Esophagus squamous epithelium (tissue), 5 donors: ENCODE measurements at regions not wholly inside any gene's neighbourhood (a gene's known extent, or its start where the extent isn't known, plus 50 kb on each side); places are given as distances from the start of the nearest gene placed in this dataset.

Source experiments
- DNase-seq: peaks from one replicate; lab custom pipeline; 2025; lab: John Stamatoyannopoulos, UW
- H3K27ac ChIP-seq, 4 donors: fragments of 200-600 bp; sonication (generic); one replicate each; pipeline ENCODE4 v1.5.1; 2016 to 2019; ENCODE audit warnings: mild to moderate bottlenecking in 1 of 4
- H3K27me3 ChIP-seq, 4 donors: fragments of 200-600 bp; sonication (generic); 1 replicate in 3 of 4; 2 replicates in 1 of 4; pipeline versions ENCODE4 v1.5.1 to v1.6.0; 2017 to 2021; ENCODE audit warnings: antibody characterized with exemption in 1 of 4
- H3K36me3 ChIP-seq, 3 donors: fragments of 200-600 bp; sonication (generic); one replicate each; pipeline ENCODE4 v1.5.1; 2016 to 2019
- H3K4me1 ChIP-seq, 3 donors: fragments of 200-600 bp; sonication (generic); one replicate each; pipeline ENCODE4 v1.5.1; 2017 to 2019
- H3K4me3 ChIP-seq, 4 donors: fragments of 200-600 bp; sonication (generic); 1 replicate in 3 of 4; 2 replicates in 1 of 4; pipeline ENCODE4 v1.5.1; 2016 to 2019; ENCODE audit warnings: mild to moderate bottlenecking in 2 of 4, moderate library complexity in 1 of 4
- H3K9me3 ChIP-seq, 3 donors: fragments of 200-600 bp; sonication (generic); one replicate each; pipeline ENCODE4 v1.5.1; 2016 to 2019
- POLR2A ChIP-seq, 4 donors: fragments of 450-650 bp; IDR thresholded peaks; one replicate each; pipeline ENCODE4 v1.6.1; 2017; ENCODE audit warnings: antibody characterized with exemption in 4 of 4, mild to moderate bottlenecking in 4 of 4, moderate library complexity in 3 of 4
- WGBS, 2 donors: methylation state at CpG; one replicate each; pipeline ENCODE4 v1.1.5; 2018; 5-methylcytosine and 5-hydroxymethylcytosine counted together
- intact Hi-C: fragments of 100-400 bp; cut with DNase I; formaldehyde crosslinking; loops from one replicate; pipeline ENCODE4 v1.15.0; 2022
- TF ChIP-seq, protein P1 (sequence below), 6 experiments: fragments of 450-650 bp in 4 of 6; fragments of 200-600 bp in 2 of 6; sonication (generic) in 2 of 6; IDR thresholded peaks; one replicate each; pipeline ENCODE4 v1.5.1; 2016 to 2019; ENCODE audit warnings: antibody characterized with exemption in 6 of 6, mild to moderate bottlenecking in 4 of 6, moderate library complexity in 4 of 6
- donor health status: DM: yes; HTN: yes; CAD: no.

DNA sequence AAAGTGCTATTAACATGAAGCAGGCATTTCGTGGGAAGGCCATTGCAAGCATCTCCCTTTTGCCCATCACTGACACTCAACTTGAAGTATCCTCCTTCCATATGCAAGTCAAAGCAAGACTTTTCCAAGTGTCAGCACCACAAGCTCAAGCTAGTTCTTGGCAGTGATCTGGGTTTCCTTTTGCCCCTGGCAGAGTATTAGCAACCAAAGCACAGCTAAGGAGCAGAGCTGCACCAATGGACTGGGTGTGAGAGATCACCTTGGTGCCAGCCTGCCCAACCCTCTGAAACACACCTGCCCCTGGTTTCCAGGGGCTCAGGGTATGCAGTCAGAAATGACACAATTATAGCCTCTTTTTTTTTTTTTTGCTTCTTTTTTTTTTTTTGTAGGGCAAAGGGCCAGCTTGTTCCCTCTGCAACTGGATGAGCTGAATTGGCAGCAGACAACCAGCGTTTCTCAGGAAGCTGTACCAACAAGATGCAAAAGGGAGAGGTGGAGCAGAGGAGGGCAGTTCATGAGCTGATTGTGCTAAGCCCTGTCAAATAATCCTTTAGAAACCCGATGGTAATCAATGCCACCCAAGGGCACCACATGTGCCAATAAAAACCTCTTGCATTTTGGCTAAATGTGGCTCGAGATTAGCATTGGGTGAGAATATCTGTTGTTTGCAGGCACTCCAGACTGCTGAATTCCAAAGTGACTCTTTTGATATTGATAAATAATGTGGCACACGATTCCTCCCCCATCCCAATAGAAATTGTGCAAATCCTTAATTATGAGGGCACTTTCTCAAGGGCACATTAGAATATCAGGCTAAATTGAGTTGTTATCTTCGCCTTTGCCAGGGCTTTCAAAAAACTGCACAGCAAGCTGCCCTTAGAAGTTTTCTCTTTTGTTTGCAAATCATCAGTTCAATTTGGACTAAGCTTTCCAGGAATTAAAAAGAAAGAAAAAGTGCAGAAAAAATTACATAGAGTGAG, 192.4 kb downstream of the GAS1 start:
- Histone ChIP-seq H3K9me3 (no peaks in the 10 kb centered on the region), H3K4me3 (no peak overlapping the region), H3K27me3 (peaks cover 0 to 9% (median 0%) of the 10 kb centered on the region in 4 donors), H3K4me1 (peaks cover 5 to 36% (median 9%) of the 10 kb centered on the region in 3 donors), H3K36me3 (no peaks in the 10 kb centered on the region), H3K27ac (no peak overlapping the region)
- intact Hi-C loops, result no loop called here
- 22 to 36% methylated on average over 6 of the region's 6 CpGs for WGBS, 2 donors
- no peak for DNase-seq
- no peak for TF ChIP-seq POLR2A (IDR thresholded peaks at IDR 0.05)
- TF ChIP-seq, protein P1, sequence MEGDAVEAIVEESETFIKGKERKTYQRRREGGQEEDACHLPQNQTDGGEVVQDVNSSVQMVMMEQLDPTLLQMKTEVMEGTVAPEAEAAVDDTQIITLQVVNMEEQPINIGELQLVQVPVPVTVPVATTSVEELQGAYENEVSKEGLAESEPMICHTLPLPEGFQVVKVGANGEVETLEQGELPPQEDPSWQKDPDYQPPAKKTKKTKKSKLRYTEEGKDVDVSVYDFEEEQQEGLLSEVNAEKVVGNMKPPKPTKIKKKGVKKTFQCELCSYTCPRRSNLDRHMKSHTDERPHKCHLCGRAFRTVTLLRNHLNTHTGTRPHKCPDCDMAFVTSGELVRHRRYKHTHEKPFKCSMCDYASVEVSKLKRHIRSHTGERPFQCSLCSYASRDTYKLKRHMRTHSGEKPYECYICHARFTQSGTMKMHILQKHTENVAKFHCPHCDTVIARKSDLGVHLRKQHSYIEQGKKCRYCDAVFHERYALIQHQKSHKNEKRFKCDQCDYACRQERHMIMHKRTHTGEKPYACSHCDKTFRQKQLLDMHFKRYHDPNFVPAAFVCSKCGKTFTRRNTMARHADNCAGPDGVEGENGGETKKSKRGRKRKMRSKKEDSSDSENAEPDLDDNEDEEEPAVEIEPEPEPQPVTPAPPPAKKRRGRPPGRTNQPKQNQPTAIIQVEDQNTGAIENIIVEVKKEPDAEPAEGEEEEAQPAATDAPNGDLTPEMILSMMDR (IDR thresholded peaks at IDR 0.05), result no peak

GRCh38 chr9:86753836-86754235, 193.5 kb downstream of the GAS1 start:
- no peak for DNase-seq
- Histone ChIP-seq H3K4me1 (peaks cover 8 to 41% (median 9%) of the 10 kb centered on the region in 3 donors), H3K36me3 (no peaks in the 10 kb centered on the region), H3K9me3 (no peaks in the 10 kb centered on the region), H3K27ac (no peak overlapping the region), H3K4me3 (no peak overlapping the region), H3K27me3 (peaks cover 0 to 9% (median 0%) of the 10 kb centered on the region in 4 donors)
- WGBS, 2 donors, result 75 to 76% methylated on average over 3 of the region's 3 CpGs
- intact Hi-C loops, result no loop called here
- TF ChIP-seq, protein P1 (IDR thresholded peaks at IDR 0.05), result no peak
- no peak for TF ChIP-seq POLR2A (IDR thresholded peaks at IDR 0.05)

- intact Hi-C loops, result no loop called here
- WGBS, 2 donors, result 81 to 87% methylated on average over 2 of the region's 2 CpGs
Observed at GRCh38 chr9:86752733-86753132, 194.6 kb downstream of the GAS1 start.

DNA sequence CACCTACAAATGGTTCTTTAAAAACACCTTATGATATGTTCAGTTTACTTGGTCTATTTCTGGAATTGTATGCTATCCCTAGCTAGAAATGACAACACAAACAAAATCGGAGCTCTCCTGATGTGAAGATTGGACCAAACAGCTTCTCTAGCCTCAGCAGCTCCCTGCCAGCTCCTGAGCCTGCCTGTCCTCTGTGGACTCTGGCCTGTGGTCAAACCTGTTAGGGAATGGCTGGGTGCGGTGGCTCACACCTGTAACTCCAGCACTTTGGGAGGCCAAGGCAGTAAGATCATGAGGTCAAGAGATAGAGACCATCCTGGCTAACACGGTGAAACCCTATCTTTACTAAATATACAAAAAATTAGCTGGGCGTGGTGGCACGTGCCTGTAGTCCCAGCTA, 195.3 kb downstream of the GAS1 start:
- DNase-seq, result no peak

More at GRCh38 chr9:86752733-86753132, 194.6 kb downstream of the GAS1 start:
- Histone ChIP-seq H3K27me3 (peaks cover 0 to 9% (median 0%) of the 10 kb centered on the region in 4 donors), H3K4me1 (peaks cover 8 to 41% (median 9%) of the 10 kb centered on the region in 3 donors), H3K27ac (no peak overlapping the region), H3K9me3 (no peaks in the 10 kb centered on the region), H3K36me3 (no peaks in the 10 kb centered on the region), H3K4me3 (no peak overlapping the region)
- no peak for DNase-seq
- no peak for TF ChIP-seq POLR2A (IDR thresholded peaks at IDR 0.05)
- TF ChIP-seq, protein P1 (IDR thresholded peaks at IDR 0.05), result no peak

More for the DNA sequence above, 195.3 kb downstream of the GAS1 start:
- 82 to 84% methylated on average over 3 to 5 of the region's 5 CpGs for WGBS, 2 donors
- H3K36me3 ChIP-seq, result no peaks in the 10 kb centered on the region
- intact Hi-C loops, result no loop called here
- TF ChIP-seq POLR2A (IDR thresholded peaks at IDR 0.05), result no peak
- TF ChIP-seq, protein P1 (IDR thresholded peaks at IDR 0.05), result no peak
- H3K4me3 ChIP-seq, result no peak overlapping the region
- H3K4me1 ChIP-seq, result peaks cover 8 to 41% (median 9%) of the 10 kb centered on the region in 3 donors
- H3K9me3 ChIP-seq, result no peaks in the 10 kb centered on the region
- H3K27ac ChIP-seq, result no peak overlapping the region
- peaks cover 0 to 9% (median 0%) of the 10 kb centered on the region in 4 donors for H3K27me3 ChIP-seq
